HEK293T (cell line): ENCODE measurements at regions not wholly inside any gene's neighbourhood (a gene's known extent, or its start where the extent isn't known, plus 50 kb on each side); places are given as distances from the start of the nearest gene placed in this dataset.

Experiments used
- CTCF ChIA-PET: fragments of 350-600 bp; formaldehyde crosslinking; extraction: SDS; loops from one replicate; lab custom pipeline; 2021; ENCODE audit warnings: antibody characterized with exemption, inconsistent platforms; lab: Yijun Ruan, JAX
- POLR2A ChIA-PET: fragments of 350-600 bp; formaldehyde crosslinking; extraction: SDS; loops from one replicate; lab custom pipeline; 2020; ENCODE audit warnings: antibody characterized with exemption, inconsistent platforms; lab: Yijun Ruan, JAX
- DNase-seq: peaks from one replicate; pipeline ENCODE4 v3.0.0; 2012; ENCODE audit warnings: mixed read lengths; ENCODE audit errors: extremely low spot score
- ARNT ChIP-seq: fragments of 450-650 bp; IDR thresholded peaks from 2 replicates; pipeline ENCODE4 v1.6.1; 2017; ENCODE audit warnings: mild to moderate bottlenecking
- BHLHE40 ChIP-seq: fragments of 450-650 bp; IDR thresholded peaks from 2 replicates; pipeline ENCODE4 v1.6.1; 2016; ENCODE audit warnings: mild to moderate bottlenecking, moderate library complexity, borderline replicate concordance
- CTBP1 ChIP-seq: fragments of 450-650 bp; IDR thresholded peaks from 2 replicates; pipeline ENCODE4 v1.6.1; 2016; ENCODE audit warnings: borderline replicate concordance
- ELF4 ChIP-seq: fragments of 450-650 bp; IDR thresholded peaks from 2 replicates; pipeline ENCODE4 v1.6.1; 2017; ENCODE audit warnings: antibody characterized with exemption
- FOXA1 ChIP-seq: fragments of 450-650 bp; IDR thresholded peaks from 2 replicates; pipeline ENCODE4 v1.6.1; 2016; ENCODE audit warnings: mild to moderate bottlenecking
- FOXK2 ChIP-seq: fragments of 450-650 bp; IDR thresholded peaks from 2 replicates; pipeline ENCODE4 v1.6.1; 2016; ENCODE audit warnings: mild to moderate bottlenecking
- FOXM1 ChIP-seq: fragments of 450-650 bp; IDR thresholded peaks from 2 replicates; pipeline ENCODE4 v1.6.1; 2017; ENCODE audit warnings: mild to moderate bottlenecking, borderline replicate concordance
- HDGF ChIP-seq: fragments of 450-650 bp; IDR thresholded peaks from 2 replicates; pipeline ENCODE4 v1.6.1; 2017; ENCODE audit warnings: antibody characterized with exemption, borderline replicate concordance
- L3MBTL2 ChIP-seq: fragments of 450-650 bp; conservative IDR thresholded peaks from 2 replicates; pipeline ENCODE4 v1.6.1; 2016; ENCODE audit warnings: mild to moderate bottlenecking
- LEF1 ChIP-seq: fragments of 450-650 bp; IDR thresholded peaks from 2 replicates; pipeline ENCODE4 v1.6.1; 2017; ENCODE audit warnings: mild to moderate bottlenecking, borderline replicate concordance
- NFRKB ChIP-seq: fragments of 450-650 bp; IDR thresholded peaks from 2 replicates; pipeline ENCODE4 v1.6.1; 2016; ENCODE audit warnings: mild to moderate bottlenecking, moderate library complexity
- PKNOX1 ChIP-seq: fragments of 450-650 bp; IDR thresholded peaks from 2 replicates; pipeline ENCODE4 v1.6.1; 2016
- SP1 ChIP-seq: fragments of 450-650 bp; IDR thresholded peaks from 2 replicates; pipeline ENCODE4 v1.6.1; 2017
- SUZ12 ChIP-seq: fragments of 450-650 bp; IDR thresholded peaks from 2 replicates; pipeline ENCODE4 v1.6.1; 2016; ENCODE audit warnings: mild to moderate bottlenecking
- TARDBP ChIP-seq: fragments of 450-650 bp; IDR thresholded peaks from 2 replicates; pipeline ENCODE4 v1.6.1; 2016
- ZNF384 ChIP-seq: fragments of 450-650 bp; IDR thresholded peaks from 2 replicates; pipeline ENCODE4 v1.6.1; 2016

GRCh38 chr14:65339866-65340265 lies 72.7 kb upstream of the FUT8 start:
- no peak for TF ChIP-seq SUZ12
- TF ChIP-seq ELF4, result no peak
- TF ChIP-seq FOXM1, result no peak
- TF ChIP-seq FOXK2, result no peak
- TF ChIP-seq ZNF384, result no peak
- TF ChIP-seq PKNOX1, result no peak
- no peak for TF ChIP-seq FOXA1
- no peak for DNase-seq
- ChIA-PET CTCF (no interaction called here), POLR2A (no interaction called here)

- ChIA-PET CTCF (no interaction called here), POLR2A (no interaction called here)
- TF ChIP-seq FOXA1 (no peak), ELF4 (no peak), FOXM1 (no peak), PKNOX1 (peak; percentile 37; the same call in 1 of the 2 replicates)
- no peak for DNase-seq
These were observed 68.5 kb upstream of the FUT8 start for GRCh38 chr14:65344011-65344410.

- CTCF ChIA-PET, result no interaction called here
These were observed 67.3 kb upstream of the FUT8 start for GRCh38 chr14:65345266-65345665.

GRCh38 chr14:65346474-65346873 lies 66.1 kb upstream of the FUT8 start:
- CTCF ChIA-PET, result no interaction called here
- TF ChIP-seq FOXM1 (no peak), ELF4 (no peak), HDGF (no peak), SP1 (no peak), TARDBP (no peak), SUZ12 (no peak), BHLHE40 (no peak), ARNT (no peak), ZNF384 (no peak), CTBP1 (no peak), FOXA1 (no peak), LEF1 (no peak), FOXK2 (no peak), NFRKB (no peak), L3MBTL2 (no peak)
- no peak for DNase-seq
- POLR2A ChIA-PET, result no interaction called here

More at GRCh38 chr14:65345266-65345665, 67.3 kb upstream of the FUT8 start:
- POLR2A ChIA-PET, result no interaction called here
- TF ChIP-seq HDGF (no peak), L3MBTL2 (no peak), NFRKB (no peak), FOXK2 (no peak), FOXM1 (no peak), TARDBP (no peak), SP1 (no peak), ZNF384 (no peak)
- no peak for DNase-seq

- ChIA-PET POLR2A (interaction anchor here (0.6 kb wide), 1 partner anchor 19 kb away, joined by 3 read pairs; no protein-coding TSS in a partner anchor), CTCF (no interaction called here)
- TF ChIP-seq ZNF384 (no peak), LEF1 (no peak), SP1 (no peak), SUZ12 (no peak), FOXM1 (no peak), L3MBTL2 (no peak), CTBP1 (no peak), PKNOX1 (no peak), NFRKB (no peak)
These were observed 65.6 kb upstream of the FUT8 start for GRCh38 chr14:65346895-65347294.

GRCh38 chr14:65348137-65348536 lies 64.4 kb upstream of the FUT8 start:
- ChIA-PET CTCF (interaction anchor here (0.7 kb wide), 1 partner anchor 75 kb away, joined by 5 read pairs; no protein-coding TSS in a partner anchor), POLR2A (no interaction called here)
- DNase-seq, result no peak
- no peak for TF ChIP-seq FOXA1
- TF ChIP-seq CTBP1, result no peak
- TF ChIP-seq FOXM1, result no peak
- TF ChIP-seq NFRKB, result no peak
- TF ChIP-seq SP1, result no peak
- TF ChIP-seq BHLHE40, result no peak
- TF ChIP-seq ARNT, result no peak
- no peak for TF ChIP-seq LEF1
- TF ChIP-seq HDGF, result no peak
- TF ChIP-seq TARDBP, result no peak

More at GRCh38 chr14:65346895-65347294, 65.6 kb upstream of the FUT8 start:
- no peak for DNase-seq

GRCh38 chr14:65349100-65349499 lies 63.4 kb upstream of the FUT8 start:
- CTCF ChIA-PET, result no interaction called here
- no peak for DNase-seq
- TF ChIP-seq ELF4 (no peak), ZNF384 (no peak), FOXK2 (no peak), TARDBP (no peak), SUZ12 (no peak), FOXM1 (no peak)
- POLR2A ChIA-PET, result no interaction called here
